ENCODE measurements at regions not wholly inside any gene's neighbourhood (a gene's known extent, or its start where the extent isn't known, plus 50 kb on each side); places are given as distances from the start of the nearest gene placed in this dataset.

DNA sequence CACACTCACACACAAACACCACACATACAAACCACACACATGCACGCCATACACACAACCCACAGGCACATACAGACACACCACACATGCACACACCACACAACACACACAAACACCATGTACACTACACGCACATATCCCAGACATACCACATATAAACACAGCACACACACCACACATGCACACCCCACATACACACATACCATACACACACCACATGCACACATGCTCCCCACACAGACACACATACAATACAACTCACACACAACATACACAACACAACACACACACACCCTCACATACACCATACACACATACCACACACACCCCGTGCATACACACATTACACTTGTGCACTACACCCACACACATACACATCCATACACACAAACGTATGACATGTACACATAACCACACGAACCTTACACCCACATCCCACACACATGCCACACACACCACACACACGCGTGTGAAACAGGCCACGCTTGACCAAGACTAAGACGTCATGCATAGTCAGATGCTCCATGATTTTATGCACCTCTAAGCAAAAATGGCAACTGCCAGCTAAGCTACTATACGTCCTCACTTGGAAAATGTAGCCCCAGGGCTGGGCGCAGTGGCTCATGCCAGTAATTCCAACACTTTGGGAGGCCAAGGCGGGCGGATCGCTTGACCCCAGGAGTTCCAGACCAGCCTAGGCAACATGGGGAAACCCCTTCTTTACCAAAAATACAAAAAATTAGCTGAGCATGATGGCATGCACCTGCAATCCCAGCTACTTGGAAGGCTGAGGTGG lies 77.4 kb upstream of the TMPRSS2 start:
- Mint-ChIP-seq H3K27me3 (no peaks in the 10 kb centered on the region), H3K4me3 (no peak overlapping the region), H3K27ac (no peak overlapping the region), H3K36me3 (no peaks in the 10 kb centered on the region), H3K4me1 (no peaks in the 10 kb centered on the region), H3K9me3 (peaks cover 10% of the 10 kb centered on the region)
- no peak for ATAC-seq

DNA sequence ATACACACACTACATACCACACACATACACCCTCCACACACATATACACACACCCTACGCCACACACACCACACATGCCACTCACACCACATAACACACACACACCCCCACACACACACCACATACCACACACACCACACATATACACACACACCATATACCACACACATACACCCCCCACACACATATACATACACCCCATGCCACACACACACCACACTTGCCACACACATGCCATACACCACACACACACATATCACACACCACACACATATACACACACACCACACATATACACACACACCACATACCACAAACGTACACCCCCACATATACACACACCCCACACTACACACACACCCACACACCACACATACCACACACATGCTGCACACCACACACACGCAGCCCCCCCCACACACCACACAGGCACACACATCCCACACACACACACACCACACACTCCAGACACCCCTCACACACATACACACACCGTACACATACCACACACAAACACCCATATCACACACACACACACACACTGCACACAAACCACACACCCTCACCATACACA lies 76.7 kb upstream of the TMPRSS2 start:
- Mint-ChIP-seq H3K27me3 (no peaks in the 10 kb centered on the region), H3K36me3 (no peaks in the 10 kb centered on the region), H3K4me1 (no peaks in the 10 kb centered on the region), H3K9me3 (peaks cover 10% of the 10 kb centered on the region), H3K27ac (no peak overlapping the region), H3K4me3 (no peak overlapping the region)
- no peak for ATAC-seq

DNA sequence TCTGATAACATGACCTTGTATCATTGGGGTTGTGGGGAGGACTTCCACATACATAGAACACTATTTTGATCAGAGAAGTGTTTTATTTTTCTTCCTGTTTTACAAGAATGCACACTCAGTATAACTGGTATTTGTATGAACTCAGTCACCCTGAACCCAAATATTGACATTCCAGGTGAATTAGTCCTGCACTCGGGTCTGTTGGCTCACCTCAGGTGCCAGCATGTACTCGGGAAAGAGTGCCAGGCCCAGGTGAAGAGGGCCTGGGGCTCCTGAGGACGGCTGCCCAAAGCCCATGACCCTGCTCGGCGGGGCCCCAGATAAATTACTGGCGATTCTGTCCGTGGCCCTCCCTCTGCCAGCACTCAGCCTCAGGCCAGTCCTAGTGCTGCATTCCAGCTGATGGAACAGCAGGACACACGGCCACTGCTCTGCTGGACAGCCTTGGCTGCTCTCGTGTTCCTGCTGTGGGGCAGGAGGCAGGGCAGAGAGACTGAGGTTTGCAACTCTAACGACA lies 75.4 kb upstream of the TMPRSS2 start:
- H3K9me3 Mint-ChIP-seq: peaks cover 9% of the 10 kb centered on the region
- no peak overlapping the region for H3K27ac Mint-ChIP-seq
- H3K4me3 Mint-ChIP-seq: no peak overlapping the region
- H3K4me1 Mint-ChIP-seq: no peaks in the 10 kb centered on the region
- no peaks in the 10 kb centered on the region for H3K27me3 Mint-ChIP-seq
- no peak for ATAC-seq
- no peaks in the 10 kb centered on the region for H3K36me3 Mint-ChIP-seq

DNA sequence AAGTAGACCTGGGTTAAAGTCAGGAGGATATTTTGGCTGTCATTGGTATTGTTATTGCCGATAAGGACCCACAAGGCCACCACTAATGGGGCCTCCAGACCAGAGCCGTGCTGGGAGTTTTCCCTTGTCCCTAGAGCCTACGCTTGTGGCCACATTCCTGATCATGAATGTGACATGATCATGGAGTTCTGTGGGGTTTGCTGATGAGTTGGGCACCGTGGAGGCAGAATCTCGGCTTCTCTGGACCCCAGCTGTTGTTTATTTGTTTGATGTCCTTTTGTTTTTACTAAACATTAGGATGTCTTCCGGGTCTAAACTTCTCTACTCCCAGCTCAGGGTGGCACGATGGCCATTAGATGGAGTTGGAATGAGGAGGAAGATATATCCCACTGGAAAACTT lies 74.9 kb upstream of the TMPRSS2 start:
- no peaks in the 10 kb centered on the region for H3K4me1 Mint-ChIP-seq
- no peak for ATAC-seq
- H3K27ac Mint-ChIP-seq: no peak overlapping the region
- H3K9me3 Mint-ChIP-seq: peaks cover 12% of the 10 kb centered on the region
- no peaks in the 10 kb centered on the region for H3K36me3 Mint-ChIP-seq
- H3K4me3 Mint-ChIP-seq: no peak overlapping the region
- H3K27me3 Mint-ChIP-seq: no peaks in the 10 kb centered on the region

DNA sequence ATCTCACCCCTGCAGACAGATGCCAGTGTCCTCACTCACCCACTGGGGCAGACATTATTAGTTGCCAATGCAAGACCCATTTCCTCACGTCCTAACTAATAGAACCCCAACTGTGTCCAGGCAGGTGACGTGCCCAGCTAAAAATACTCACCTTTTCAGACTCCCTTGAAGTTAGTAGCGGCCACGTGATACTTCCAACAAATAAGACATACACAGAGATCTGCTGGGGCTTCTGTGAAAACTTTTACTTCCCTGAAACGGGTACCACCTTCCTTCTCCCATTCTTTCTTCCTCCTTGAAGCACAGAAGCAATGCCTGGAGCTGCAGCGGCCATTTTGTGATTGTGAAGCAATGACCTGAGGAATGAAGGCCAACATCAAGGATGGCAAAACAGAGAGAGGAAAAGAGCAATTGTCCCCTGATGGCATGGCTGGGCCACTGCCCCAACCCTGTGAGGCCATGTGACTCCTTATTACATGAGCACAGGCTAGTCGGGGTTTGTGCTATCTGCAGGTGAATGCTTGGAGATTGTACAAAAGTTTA lies 74.4 kb upstream of the TMPRSS2 start:
- peaks cover 13% of the 10 kb centered on the region for H3K9me3 Mint-ChIP-seq
- no peaks in the 10 kb centered on the region for H3K27me3 Mint-ChIP-seq
- no peak overlapping the region for H3K4me3 Mint-ChIP-seq
- no peaks in the 10 kb centered on the region for H3K36me3 Mint-ChIP-seq
- ATAC-seq: no peak
- no peak overlapping the region for H3K27ac Mint-ChIP-seq
- H3K4me1 Mint-ChIP-seq: no peaks in the 10 kb centered on the region

DNA sequence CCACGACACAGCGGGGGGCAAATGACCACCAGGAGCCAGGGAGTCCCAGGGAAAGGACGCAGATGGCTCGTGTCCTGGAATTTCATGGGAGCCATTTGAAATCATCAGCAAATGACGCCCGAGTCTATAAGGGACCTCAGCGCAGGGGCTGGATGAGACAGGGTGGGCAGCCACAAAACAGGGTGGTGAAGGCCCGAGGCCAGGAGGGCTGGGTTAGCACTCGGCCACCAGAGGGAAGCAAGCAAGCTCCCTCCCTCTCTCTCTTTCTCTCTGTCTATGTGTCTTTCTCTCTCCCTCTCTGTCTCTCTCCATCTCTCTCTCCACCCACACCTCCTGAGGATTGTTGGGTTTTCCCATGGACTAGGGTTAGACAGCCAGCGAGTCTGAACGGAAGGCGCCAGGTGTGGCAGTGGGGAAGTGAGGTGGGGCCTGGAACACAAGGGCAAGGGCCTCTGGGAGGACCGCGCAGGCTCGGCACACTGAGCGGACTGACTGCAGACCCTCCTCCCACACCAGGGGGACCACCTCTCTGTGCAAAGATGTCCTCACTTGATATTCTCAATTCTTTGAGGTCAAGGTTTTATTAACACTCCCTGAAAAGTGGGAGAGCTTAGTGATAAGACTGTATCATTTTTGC lies 73.8 kb upstream of the TMPRSS2 start:
- no peak overlapping the region for H3K4me3 Mint-ChIP-seq
- H3K36me3 Mint-ChIP-seq: no peaks in the 10 kb centered on the region
- ATAC-seq: no peak
- peaks cover 11% of the 10 kb centered on the region for H3K9me3 Mint-ChIP-seq
- no peaks in the 10 kb centered on the region for H3K4me1 Mint-ChIP-seq
- H3K27ac Mint-ChIP-seq: no peak overlapping the region
- H3K27me3 Mint-ChIP-seq: no peaks in the 10 kb centered on the region

DNA sequence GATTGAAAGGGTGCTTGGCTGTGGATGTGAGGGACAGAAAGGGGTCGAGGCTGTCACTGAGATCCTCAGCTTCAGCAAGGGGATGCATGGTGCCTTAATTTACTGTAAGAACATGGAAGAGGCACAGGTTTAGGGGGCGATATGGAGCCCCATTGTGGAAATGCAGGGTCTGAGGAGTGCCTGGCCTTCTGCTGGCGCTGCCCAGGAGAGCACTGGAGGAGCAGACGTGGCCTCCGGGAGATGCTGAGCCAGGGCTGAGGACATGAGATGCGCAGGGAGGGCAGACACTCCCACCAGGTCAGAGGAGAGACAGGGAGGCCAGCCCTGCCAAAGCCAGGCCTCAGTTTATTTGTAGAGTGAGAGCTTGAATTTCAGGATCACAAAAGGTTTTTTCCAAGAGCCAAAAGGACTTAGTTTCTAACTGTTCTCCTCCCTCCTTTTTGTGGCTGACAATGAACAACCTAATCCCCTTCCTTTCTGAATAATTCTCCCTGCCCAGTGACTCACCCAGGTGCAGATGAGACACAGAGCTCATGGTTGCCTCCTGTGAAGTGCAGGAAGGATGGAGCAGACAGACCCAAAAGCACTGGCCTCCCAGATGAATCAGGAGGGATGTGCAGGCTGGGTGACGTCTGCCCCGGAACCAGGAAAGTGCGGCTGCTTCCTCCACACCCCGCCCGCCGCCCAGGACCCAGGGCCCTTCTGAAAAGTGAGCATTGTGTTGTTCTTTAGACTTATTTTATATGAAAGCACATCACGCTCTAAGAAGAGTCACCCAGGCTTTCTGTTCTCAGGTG lies 73.0 kb upstream of the TMPRSS2 start:
- Mint-ChIP-seq H3K4me3 (no peak overlapping the region), H3K4me1 (no peaks in the 10 kb centered on the region), H3K36me3 (no peaks in the 10 kb centered on the region), H3K27ac (no peak overlapping the region), H3K27me3 (no peaks in the 10 kb centered on the region), H3K9me3 (peaks cover 11% of the 10 kb centered on the region)
- ATAC-seq: no peak

DNA sequence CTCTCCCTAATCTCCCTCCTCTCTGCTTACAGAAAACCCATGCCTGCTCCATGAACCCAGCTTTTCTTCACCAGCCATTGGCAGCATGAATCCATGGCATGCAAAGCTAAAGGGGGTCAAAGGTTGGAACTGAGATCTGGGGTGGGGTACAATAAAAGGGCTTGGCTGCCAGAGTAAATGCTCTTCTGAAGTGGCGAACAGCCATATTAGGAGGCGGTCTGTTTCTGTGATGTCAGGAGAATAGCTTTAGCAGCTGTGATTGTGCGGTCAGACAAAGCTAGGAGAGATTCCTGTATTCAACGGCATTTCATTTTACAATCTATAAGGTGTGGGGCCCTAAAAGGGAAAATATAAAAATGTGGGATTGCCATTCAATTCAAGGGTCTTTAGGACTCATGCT lies 71.7 kb upstream of the TMPRSS2 start:
- Mint-ChIP-seq H3K4me3 (no peak overlapping the region), H3K27me3 (no peaks in the 10 kb centered on the region), H3K27ac (no peak overlapping the region), H3K9me3 (peaks cover 11% of the 10 kb centered on the region), H3K36me3 (no peaks in the 10 kb centered on the region), H3K4me1 (no peaks in the 10 kb centered on the region)
- ATAC-seq: no peak

DNA sequence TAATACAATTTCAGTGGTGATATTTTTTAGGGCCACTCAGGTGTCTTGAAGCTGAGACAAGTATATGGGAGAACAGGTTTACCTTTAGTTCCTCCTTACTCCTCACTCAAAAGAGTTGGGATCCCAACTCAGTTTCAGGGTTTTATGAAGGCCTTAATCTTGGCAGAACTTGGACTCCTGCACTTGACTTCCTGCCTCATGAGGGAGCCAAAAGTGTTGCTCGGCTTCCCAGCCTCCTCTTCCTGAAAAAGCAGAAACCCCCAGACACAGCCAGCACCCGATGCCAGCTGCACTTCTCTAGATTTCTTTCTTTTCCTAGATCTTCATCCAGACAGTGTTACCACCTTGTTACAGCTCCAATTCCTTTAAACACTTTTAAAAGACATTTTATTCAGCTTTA lies 70.8 kb upstream of the TMPRSS2 start:
- Mint-ChIP-seq H3K27ac (no peak overlapping the region), H3K4me1 (no peaks in the 10 kb centered on the region), H3K4me3 (no peak overlapping the region), H3K27me3 (no peaks in the 10 kb centered on the region), H3K9me3 (peaks cover 11% of the 10 kb centered on the region), H3K36me3 (no peaks in the 10 kb centered on the region)
- no peak for ATAC-seq

DNA sequence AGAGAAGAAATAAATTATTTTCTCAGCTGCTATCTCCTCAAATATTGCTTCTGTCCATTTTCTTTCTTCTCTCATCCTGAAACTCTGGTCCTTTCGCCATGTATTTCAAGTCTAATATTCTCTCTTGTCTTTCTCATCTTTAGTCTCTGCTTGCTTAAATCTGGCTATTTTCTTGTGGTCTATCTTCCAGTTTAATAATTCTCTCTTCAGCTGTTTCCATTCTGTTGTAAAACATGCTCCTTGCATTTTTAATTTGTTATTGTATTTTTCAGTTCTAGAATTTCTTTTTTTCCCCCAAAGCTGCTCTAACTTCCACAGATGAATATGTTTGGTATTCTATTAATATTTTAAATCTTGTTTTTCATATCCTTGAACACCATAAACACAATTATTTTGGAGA lies 70.1 kb upstream of the TMPRSS2 start:
- Mint-ChIP-seq H3K36me3 (no peaks in the 10 kb centered on the region), H3K27ac (no peak overlapping the region), H3K27me3 (no peaks in the 10 kb centered on the region), H3K4me1 (no peaks in the 10 kb centered on the region), H3K4me3 (no peak overlapping the region), H3K9me3 (peaks cover 11% of the 10 kb centered on the region)
- ATAC-seq: no peak

DNA sequence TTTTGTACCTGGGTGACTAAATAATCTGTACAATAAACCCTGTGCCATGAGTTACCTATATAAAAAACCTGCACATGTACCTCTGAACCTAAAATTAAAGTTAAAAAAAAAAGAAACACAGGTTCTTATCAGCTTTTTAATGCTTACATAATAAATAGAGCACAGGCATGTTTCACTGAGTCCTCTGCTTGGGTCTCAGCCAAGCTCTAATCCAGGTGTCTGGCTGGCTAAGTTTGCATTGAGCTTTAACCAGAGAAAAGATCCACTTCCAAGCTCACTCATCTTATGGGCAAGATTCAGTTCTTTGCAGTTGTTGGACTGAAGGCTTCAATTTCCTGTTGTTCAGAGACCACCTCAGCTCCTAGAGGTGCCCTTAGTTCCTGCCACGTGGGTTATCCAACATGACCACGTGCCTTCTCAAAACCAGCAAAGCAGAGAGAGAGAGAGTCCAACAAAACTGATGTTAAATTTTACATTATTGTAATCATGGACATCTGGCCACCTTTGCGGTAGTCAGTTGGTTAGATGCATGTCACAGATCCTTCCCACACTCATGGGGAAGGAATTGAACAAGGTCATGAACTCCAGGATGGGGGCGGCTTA lies 68.2 kb upstream of the TMPRSS2 start:
- ATAC-seq: no peak
- H3K4me1 Mint-ChIP-seq: peaks cover under 1% of the 10 kb centered on the region
- H3K9me3 Mint-ChIP-seq: peaks cover 18% of the 10 kb centered on the region
- H3K27me3 Mint-ChIP-seq: no peaks in the 10 kb centered on the region
- H3K27ac Mint-ChIP-seq: no peak overlapping the region
- H3K36me3 Mint-ChIP-seq: no peaks in the 10 kb centered on the region
- no peak overlapping the region for H3K4me3 Mint-ChIP-seq

DNA sequence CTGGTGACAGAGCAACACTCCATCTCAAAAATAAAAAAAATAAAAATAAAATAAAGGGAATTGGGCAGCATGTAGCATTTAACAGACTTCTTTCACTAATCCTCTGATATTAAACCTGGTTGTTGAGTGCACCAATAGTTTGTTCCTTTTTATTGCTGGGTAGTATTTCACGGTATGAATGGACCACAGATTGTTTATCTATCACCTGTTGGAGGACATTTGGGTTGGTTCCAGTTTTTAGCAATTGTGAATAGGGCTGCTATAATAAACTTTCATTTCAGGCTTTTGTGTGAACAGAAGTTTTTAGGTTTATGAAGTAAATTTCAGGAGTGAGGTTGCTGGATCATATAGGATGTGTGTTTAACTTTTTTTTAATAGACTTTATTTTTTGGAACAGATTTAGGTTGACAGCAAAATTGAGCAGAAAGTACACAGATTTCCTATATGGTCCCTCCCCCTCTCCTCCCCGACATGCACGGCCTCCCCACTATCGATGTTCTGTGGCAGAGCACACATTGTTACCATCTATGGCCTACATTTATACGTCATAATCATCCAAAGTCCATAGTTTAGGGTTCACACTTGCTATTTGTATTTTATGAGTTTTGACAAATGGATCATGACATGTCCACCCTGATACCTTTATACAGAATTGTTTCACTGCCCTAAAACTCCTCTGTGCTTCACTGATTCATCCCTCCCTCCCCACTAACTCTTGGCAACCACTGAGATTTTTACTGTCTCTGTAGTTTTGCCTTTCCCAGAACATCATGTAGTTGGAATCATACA lies 66.1 kb upstream of the TMPRSS2 start:
- Mint-ChIP-seq H3K27me3 (peaks cover 2% of the 10 kb centered on the region), H3K9me3 (peaks cover 14% of the 10 kb centered on the region), H3K4me1 (peaks cover 14% of the 10 kb centered on the region), H3K4me3 (no peak overlapping the region), H3K27ac (no peak overlapping the region), H3K36me3 (no peaks in the 10 kb centered on the region)
- no peak for ATAC-seq

DNA sequence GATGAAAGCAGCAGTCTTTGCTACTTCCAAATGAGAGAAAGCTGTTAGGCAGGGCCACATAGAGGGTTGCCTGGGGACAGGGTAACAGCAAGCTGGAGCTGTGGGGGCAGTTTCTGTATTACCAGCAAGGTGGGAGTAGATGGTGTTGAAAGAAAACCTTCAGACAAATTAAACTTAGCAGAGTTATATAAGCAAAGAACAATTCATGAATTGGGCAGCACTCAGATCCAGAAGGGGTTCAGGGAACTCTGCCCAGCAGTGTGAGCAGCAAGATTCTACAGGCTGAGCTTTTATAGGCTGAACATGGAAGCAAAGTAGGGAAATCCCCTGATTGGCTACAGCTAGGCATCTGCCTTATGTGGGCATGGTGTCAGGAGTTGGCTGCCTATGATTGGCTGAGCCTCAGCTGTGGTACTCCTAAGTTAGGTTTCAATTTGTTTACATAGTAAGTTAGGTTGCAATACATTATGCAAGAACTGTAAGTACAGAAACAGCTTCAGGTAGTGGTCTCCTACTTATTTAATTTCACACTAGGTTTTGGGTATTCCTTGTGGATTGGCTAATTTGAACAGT lies 64.1 kb upstream of the TMPRSS2 start:
- Mint-ChIP-seq H3K27me3 (peaks cover 23% of the 10 kb centered on the region), H3K27ac (no peak overlapping the region), H3K4me1 (peaks cover 14% of the 10 kb centered on the region), H3K9me3 (peaks cover 9% of the 10 kb centered on the region), H3K36me3 (no peaks in the 10 kb centered on the region), H3K4me3 (no peak overlapping the region)
- no peak for ATAC-seq

Measured in stimulated activated memory B cell treated with anti-CD40 and anti-IgM and Interleukin-4, amounts not matched to agents 10 μg/mL and 1 μg/mL and 100 μg/mL, for 72 hours (primary cell).